Testis (tissue), 2 donors: ENCODE measurements at regions not wholly inside any gene's neighbourhood (a gene's known extent, or its start where the extent isn't known, plus 50 kb on each side); places are given as distances from the start of the nearest gene placed in this dataset.

Experiments used
- CTCF ChIP-seq, 3 experiments: fragments of 450-650 bp in 2 of 3; fragments of 200-600 bp in 1 of 3; sonication (generic) in 1 of 3; IDR thresholded peaks; one replicate each; pipeline ENCODE4 v1.5.1; 2016 to 2019; ENCODE audit warnings: antibody characterized with exemption in 3 of 3, mild to moderate bottlenecking in 2 of 3, moderate library complexity in 1 of 3
- POLR2A ChIP-seq: fragments of 450-650 bp; IDR thresholded peaks from one replicate; pipeline ENCODE4 v1.6.1; 2017; ENCODE audit warnings: antibody characterized with exemption, mild to moderate bottlenecking, moderate library complexity

- TF ChIP-seq CTCF (IDR thresholded peaks at IDR 0.05) = no peak
- TF ChIP-seq POLR2A = no peak
These were observed 512.1 kb upstream of the LRRC4C start for GRCh38 chr11:41971592-41971991.
